Mesothelial cell of epicardium (in vitro differentiated cells): ENCODE measurements at regions not wholly inside any gene's neighbourhood (a gene's known extent, or its start where the extent isn't known, plus 50 kb on each side); places are given as distances from the start of the nearest gene placed in this dataset.
"Not testable (repeated sequence)": the region's sequence is repeated elsewhere in the genome, so short reads cannot be mapped to it uniquely, and the experiment has no call there.

Source experiments
- DNase-seq, 2 experiments: peaks; one replicate each; pipeline ENCODE4 v3.0.0; 2021; ENCODE audit warnings: low spot score in 2 of 2; ENCODE audit not compliant: unreplicated experiment in 2 of 2
- H3K27ac Mint-ChIP-seq: 2 replicates; pipeline ENCODE4 v1.8.0; 2021; ENCODE audit warnings: mixed read lengths
- H3K27me3 Mint-ChIP-seq: 2 replicates; pipeline ENCODE4 v1.8.0; 2021; ENCODE audit warnings: low read depth, mixed read lengths
- H3K36me3 Mint-ChIP-seq: 2 replicates; pipeline ENCODE4 v1.8.0; 2021; ENCODE audit warnings: mixed read lengths
- H3K4me1 Mint-ChIP-seq: 2 replicates; pipeline ENCODE4 v1.8.0; 2021; ENCODE audit warnings: mixed read lengths
- H3K4me3 Mint-ChIP-seq: 2 replicates; pipeline ENCODE4 v1.8.0; 2021; ENCODE audit warnings: mild to moderate bottlenecking, moderate library complexity, mixed read lengths
- H3K9me3 Mint-ChIP-seq: 2 replicates; pipeline ENCODE4 v1.8.0; 2021; ENCODE audit warnings: mixed read lengths
- TF ChIP-seq, protein P1 (sequence below): fragments of 200-600 bp; sonication (generic); IDR thresholded peaks from one replicate; pipeline ENCODE4 v1.5.0; 2021; ENCODE audit warnings: antibody characterized with exemption; ENCODE audit not compliant: unreplicated experiment

DNA sequence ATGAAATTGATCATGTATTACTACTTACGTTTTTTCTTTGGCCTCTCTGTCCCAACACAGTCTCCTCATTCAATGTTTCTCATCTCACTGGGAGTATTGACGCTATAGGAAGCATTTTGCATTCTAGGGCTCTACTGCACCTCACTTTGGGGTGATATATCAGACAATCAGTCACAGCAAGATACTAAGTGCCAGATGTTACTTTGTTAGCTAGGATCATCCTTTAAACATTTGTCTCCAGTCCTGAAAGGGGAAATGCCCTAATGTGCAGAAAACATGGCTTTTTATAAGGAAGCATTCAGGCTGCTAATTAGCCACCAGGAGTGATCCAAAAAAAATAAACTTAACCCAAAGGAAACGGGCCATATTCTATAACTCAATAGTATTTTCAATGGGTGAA, 409.1 kb downstream of the RWDD3 start:
- TF ChIP-seq, protein P1, sequence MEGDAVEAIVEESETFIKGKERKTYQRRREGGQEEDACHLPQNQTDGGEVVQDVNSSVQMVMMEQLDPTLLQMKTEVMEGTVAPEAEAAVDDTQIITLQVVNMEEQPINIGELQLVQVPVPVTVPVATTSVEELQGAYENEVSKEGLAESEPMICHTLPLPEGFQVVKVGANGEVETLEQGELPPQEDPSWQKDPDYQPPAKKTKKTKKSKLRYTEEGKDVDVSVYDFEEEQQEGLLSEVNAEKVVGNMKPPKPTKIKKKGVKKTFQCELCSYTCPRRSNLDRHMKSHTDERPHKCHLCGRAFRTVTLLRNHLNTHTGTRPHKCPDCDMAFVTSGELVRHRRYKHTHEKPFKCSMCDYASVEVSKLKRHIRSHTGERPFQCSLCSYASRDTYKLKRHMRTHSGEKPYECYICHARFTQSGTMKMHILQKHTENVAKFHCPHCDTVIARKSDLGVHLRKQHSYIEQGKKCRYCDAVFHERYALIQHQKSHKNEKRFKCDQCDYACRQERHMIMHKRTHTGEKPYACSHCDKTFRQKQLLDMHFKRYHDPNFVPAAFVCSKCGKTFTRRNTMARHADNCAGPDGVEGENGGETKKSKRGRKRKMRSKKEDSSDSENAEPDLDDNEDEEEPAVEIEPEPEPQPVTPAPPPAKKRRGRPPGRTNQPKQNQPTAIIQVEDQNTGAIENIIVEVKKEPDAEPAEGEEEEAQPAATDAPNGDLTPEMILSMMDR, result no peak
- H3K4me1 Mint-ChIP-seq, result peaks cover 4% of the 10 kb centered on the region
- no peak overlapping the region for H3K4me3 Mint-ChIP-seq
- no peak for DNase-seq
- H3K9me3 Mint-ChIP-seq, result peaks cover 17% of the 10 kb centered on the region
- no peak overlapping the region for H3K27ac Mint-ChIP-seq
- no peaks in the 10 kb centered on the region for H3K27me3 Mint-ChIP-seq
- H3K36me3 Mint-ChIP-seq, result no peaks in the 10 kb centered on the region

DNA sequence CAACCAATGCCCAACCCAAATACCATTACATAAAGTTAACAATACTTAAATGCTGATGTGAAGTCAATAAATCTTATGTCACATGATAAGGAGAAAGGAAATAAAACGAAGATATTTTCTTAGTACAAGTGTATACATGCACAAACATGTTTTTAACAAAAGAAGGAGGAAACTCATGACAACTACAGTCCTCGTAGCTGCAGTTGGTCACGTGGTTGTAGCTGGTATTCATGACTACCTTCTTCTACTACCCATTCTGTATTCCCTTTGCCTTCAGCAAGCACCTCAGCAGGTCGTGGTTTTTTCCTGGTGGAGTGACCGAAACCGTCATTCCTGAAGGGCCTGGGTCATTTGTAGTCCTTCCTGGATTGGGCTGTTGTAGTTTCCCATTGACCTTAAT, 411.1 kb downstream of the RWDD3 start:
- not testable (repeated sequence) for H3K4me3 Mint-ChIP-seq, DNase-seq, H3K36me3 Mint-ChIP-seq, H3K27me3 Mint-ChIP-seq, H3K27ac Mint-ChIP-seq, H3K4me1 Mint-ChIP-seq
- peaks cover 17% of the 10 kb centered on the region for H3K9me3 Mint-ChIP-seq

DNA sequence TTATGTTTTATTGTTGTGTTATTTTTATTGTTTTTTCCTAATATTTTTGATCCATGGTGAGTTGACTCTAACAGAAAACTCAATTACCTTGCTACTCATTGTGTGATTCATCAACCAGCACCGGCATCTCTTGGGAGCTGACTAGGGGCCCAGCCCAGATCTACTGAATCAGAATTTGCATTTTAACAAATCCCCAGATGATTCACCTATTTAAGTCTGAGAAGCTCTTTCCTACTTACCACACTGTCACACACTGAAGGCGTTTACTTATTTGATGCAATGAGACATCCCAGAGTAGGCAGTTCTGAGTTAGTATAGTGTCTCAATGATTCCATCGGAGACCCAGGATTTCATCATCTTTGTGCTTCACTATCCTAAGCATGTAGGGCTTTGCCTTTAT, 416.6 kb downstream of the RWDD3 start:
- Mint-ChIP-seq H3K4me3 (no peak overlapping the region), H3K4me1 (peaks cover 13% of the 10 kb centered on the region), H3K27ac (no peak overlapping the region), H3K9me3 (peaks cover 8% of the 10 kb centered on the region), H3K27me3 (peaks cover 2% of the 10 kb centered on the region), H3K36me3 (no peaks in the 10 kb centered on the region)
- no peak for DNase-seq
- TF ChIP-seq, protein P1, result no peak

DNA sequence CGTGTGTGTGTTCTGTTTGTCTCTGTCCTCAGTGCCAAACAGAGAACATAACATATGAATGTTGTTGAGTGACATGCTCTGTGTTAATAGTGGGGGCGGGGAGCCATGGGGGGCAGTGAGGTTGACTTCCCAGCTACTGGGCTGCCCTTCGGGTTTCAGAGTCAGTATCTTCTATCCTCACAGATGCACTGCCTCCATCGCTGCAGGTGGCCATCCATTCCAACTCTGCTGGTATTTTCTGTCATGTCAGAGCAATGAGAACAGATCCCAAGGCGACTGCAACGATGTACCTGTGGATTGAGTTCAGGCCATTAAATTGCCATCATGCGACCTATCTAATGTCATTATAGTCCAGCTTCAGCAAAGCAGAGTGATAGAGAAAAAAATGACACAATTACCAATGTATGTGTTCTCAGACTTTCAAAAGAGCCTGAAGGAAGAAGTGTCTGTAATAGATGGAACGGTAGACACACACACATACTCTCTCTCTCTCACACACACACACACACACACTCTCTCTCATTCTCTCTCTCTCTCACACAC, 418.5 kb downstream of the RWDD3 start:
- Mint-ChIP-seq H3K4me1 (peaks cover 13% of the 10 kb centered on the region), H3K4me3 (no peak overlapping the region), H3K9me3 (no peaks in the 10 kb centered on the region), H3K27ac (no peak overlapping the region), H3K36me3 (no peaks in the 10 kb centered on the region), H3K27me3 (peaks cover 2% of the 10 kb centered on the region)
- no peak for DNase-seq
- TF ChIP-seq, protein P1, result no peak

DNA sequence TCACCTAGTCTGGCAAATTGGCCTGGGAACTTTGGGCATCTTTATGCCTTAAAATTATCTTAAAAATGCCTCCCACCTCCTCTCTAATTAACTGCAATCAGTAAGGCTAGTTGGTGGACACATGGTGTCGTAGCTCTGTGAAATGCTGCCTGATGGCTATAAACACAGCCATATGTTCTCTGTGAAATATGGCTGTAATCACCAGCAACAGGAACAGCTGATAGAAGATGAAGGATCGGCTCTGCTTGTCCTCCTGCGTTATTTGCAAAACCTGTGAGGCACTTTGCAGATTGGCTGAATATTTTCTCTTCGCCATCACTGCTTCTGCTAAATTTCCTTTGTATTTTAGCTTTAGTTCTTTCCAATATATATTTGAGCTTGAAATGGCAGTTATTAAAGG, 419.6 kb downstream of the RWDD3 start:
- H3K9me3 Mint-ChIP-seq, result no peaks in the 10 kb centered on the region
- no peak overlapping the region for H3K4me3 Mint-ChIP-seq
- peaks cover 2% of the 10 kb centered on the region for H3K27me3 Mint-ChIP-seq
- no peak for DNase-seq
- peaks cover 13% of the 10 kb centered on the region for H3K4me1 Mint-ChIP-seq
- TF ChIP-seq, protein P1, result no peak
- no peak overlapping the region for H3K27ac Mint-ChIP-seq
- no peaks in the 10 kb centered on the region for H3K36me3 Mint-ChIP-seq

- no peak overlapping the region for H3K4me3 Mint-ChIP-seq
- no peaks in the 10 kb centered on the region for H3K36me3 Mint-ChIP-seq
- H3K27me3 Mint-ChIP-seq, result peaks cover 2% of the 10 kb centered on the region
- no peak overlapping the region for H3K27ac Mint-ChIP-seq
- no peak for DNase-seq
- H3K4me1 Mint-ChIP-seq, result peaks cover 15% of the 10 kb centered on the region
- no peaks in the 10 kb centered on the region for H3K9me3 Mint-ChIP-seq
- TF ChIP-seq, protein P1, result no peak
Observed at GRCh38 chr1:95655321-95656020, 421.5 kb downstream of the RWDD3 start.
